H1 (cell line): ENCODE measurements at regions not wholly inside any gene's neighbourhood (a gene's known extent, or its start where the extent isn't known, plus 50 kb on each side); places are given as distances from the start of the nearest gene placed in this dataset.

Experiments used
- CHD7 ChIP-seq: fragments of 300-600 bp; sonication (generic); IDR thresholded peaks from 2 replicates; pipeline ENCODE4 v1.7.1; 2012; ENCODE audit warnings: low read length, moderate library complexity, mild to moderate bottlenecking, inconsistent platforms; ENCODE audit not compliant: insufficient replicate concordance
- JUND ChIP-seq: IDR thresholded peaks from 2 replicates; pipeline ENCODE4 v1.6.1; 2011; ENCODE audit warnings: mild to moderate bottlenecking, improper control_type of control experiment, low read length
- KDM4A ChIP-seq: IDR thresholded peaks from one replicate; pipeline ENCODE4 v1.7.1; 2012; ENCODE audit warnings: low read depth, mild to moderate bottlenecking, moderate library complexity, low read length, inconsistent platforms; ENCODE audit not compliant: severe bottlenecking
- POLR2A ChIP-seq, 2 experiments: IDR thresholded peaks; 1 replicate in 1 of 2; 2 replicates in 1 of 2; pipeline ENCODE4 v1.6.1; 2011; ENCODE audit warnings: low read depth in 2 of 2, low read length in 2 of 2, mild to moderate bottlenecking in 2 of 2; ENCODE audit errors: control extremely low read depth in 1 of 2
- SIRT6 ChIP-seq: IDR thresholded peaks from one replicate; pipeline ENCODE4 v1.7.1; 2012; ENCODE audit warnings: low read length, inconsistent platforms
- SIX5 ChIP-seq: IDR thresholded peaks from 2 replicates; pipeline ENCODE4 v1.6.1; 2011; ENCODE audit warnings: mild to moderate bottlenecking, low read depth, low read length
- TEAD4 ChIP-seq: IDR thresholded peaks from 2 replicates; pipeline ENCODE4 v1.6.1; 2012; ENCODE audit warnings: low read depth, low read length, inconsistent platforms, mixed read lengths

- TF ChIP-seq CHD7 (no peak), TEAD4 (no peak), POLR2A (IDR thresholded peaks at IDR 0.05; ENCODE audit: control extremely low read depth in 1 of 2, low read depth in 2 of 2, low read length in 2 of 2) (no peak), SIX5 (no peak), KDM4A (no peak), SIRT6 (no peak), JUND (no peak)
- TF ChIP-seq, all 59 proteins: peak for 0
Observed at GRCh38 chr2:176885661-176886060, 326.9 kb upstream of the HNRNPA3 start (continued).
